ENCODE measurements at regions not wholly inside any gene's neighbourhood (a gene's known extent, or its start where the extent isn't known, plus 50 kb on each side); places are given as distances from the start of the nearest gene placed in this dataset.

GRCh38 chr4:138598226-138598625 is 356.1 kb upstream of the SLC7A11 start:
- peaks cover 3% of the 10 kb centered on the region for H3K36me3 Mint-ChIP-seq (ENCODE audit: low read depth)
- no peaks in the 10 kb centered on the region for H3K4me1 Mint-ChIP-seq
- H3K4me3 Mint-ChIP-seq: no peak overlapping the region
- H3K27ac Mint-ChIP-seq (ENCODE audit: unreplicated experiment): no peak overlapping the region
- DNase-seq (ENCODE audit: low read depth, low spot score): no peak
- no peak for TF ChIP-seq CTCF (conservative IDR thresholded peaks at IDR 0.05)
- H3K27me3 Mint-ChIP-seq (ENCODE audit: low read depth): no peaks in the 10 kb centered on the region
- peaks cover 5% of the 10 kb centered on the region for H3K9me3 Mint-ChIP-seq

DNA sequence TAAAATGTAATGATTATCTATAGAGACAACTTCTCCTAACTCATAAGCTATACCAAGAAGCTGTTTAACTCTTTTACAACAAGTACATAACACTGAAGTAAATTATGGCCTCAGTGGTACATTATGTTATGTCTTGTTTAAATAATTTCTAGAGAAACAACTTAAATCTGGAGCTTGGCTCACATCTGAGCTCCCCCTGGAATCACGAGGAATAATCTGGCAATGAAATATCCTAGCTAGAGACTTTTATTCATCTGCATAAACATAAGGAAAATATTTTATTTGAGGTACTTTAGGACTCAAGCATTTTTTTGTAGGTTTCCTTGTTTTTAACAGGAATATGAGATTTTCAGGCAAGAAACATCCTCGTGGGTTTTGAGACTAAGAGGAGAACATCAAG is 354.7 kb upstream of the SLC7A11 start:
- TF ChIP-seq CTCF (conservative IDR thresholded peaks at IDR 0.05): no peak
- no peak for DNase-seq (ENCODE audit: low read depth, low spot score)

GRCh38 chr4:138595731-138596460 is 353.7 kb upstream of the SLC7A11 start:
- peaks cover 3% of the 10 kb centered on the region for H3K36me3 Mint-ChIP-seq (ENCODE audit: low read depth)
- H3K27me3 Mint-ChIP-seq (ENCODE audit: low read depth): no peaks in the 10 kb centered on the region
- peaks cover 11% of the 10 kb centered on the region for H3K4me1 Mint-ChIP-seq
- H3K27ac Mint-ChIP-seq (ENCODE audit: unreplicated experiment): no peak overlapping the region
- H3K9me3 Mint-ChIP-seq: peaks cover 3% of the 10 kb centered on the region
- no peak for DNase-seq (ENCODE audit: low read depth, low spot score)
- TF ChIP-seq CTCF (conservative IDR thresholded peaks at IDR 0.05): no peak
- no peak overlapping the region for H3K4me3 Mint-ChIP-seq

More for the DNA sequence above, 354.7 kb upstream of the SLC7A11 start:
- Mint-ChIP-seq H3K4me1 (peaks cover 11% of the 10 kb centered on the region), H3K27ac (ENCODE audit: unreplicated experiment) (no peak overlapping the region), H3K27me3 (ENCODE audit: low read depth) (no peaks in the 10 kb centered on the region), H3K36me3 (ENCODE audit: low read depth) (peaks cover 3% of the 10 kb centered on the region), H3K4me3 (no peak overlapping the region), H3K9me3 (peaks cover 5% of the 10 kb centered on the region)

GRCh38 chr4:138595171-138595570 is 353.0 kb upstream of the SLC7A11 start:
- peaks cover 2% of the 10 kb centered on the region for H3K9me3 Mint-ChIP-seq
- H3K27me3 Mint-ChIP-seq (ENCODE audit: low read depth): no peaks in the 10 kb centered on the region
- H3K4me3 Mint-ChIP-seq: no peak overlapping the region
- TF ChIP-seq CTCF (conservative IDR thresholded peaks at IDR 0.05): no peak
- no peak overlapping the region for H3K27ac Mint-ChIP-seq (ENCODE audit: unreplicated experiment)
- H3K4me1 Mint-ChIP-seq: peaks cover 11% of the 10 kb centered on the region
- peaks cover 3% of the 10 kb centered on the region for H3K36me3 Mint-ChIP-seq (ENCODE audit: low read depth)
- no peak for DNase-seq (ENCODE audit: low read depth, low spot score)

GRCh38 chr4:138592796-138593195 is 350.6 kb upstream of the SLC7A11 start:
- no peak overlapping the region for H3K27ac Mint-ChIP-seq (ENCODE audit: unreplicated experiment)
- TF ChIP-seq CTCF (conservative IDR thresholded peaks at IDR 0.05): no peak
- H3K4me1 Mint-ChIP-seq: peaks cover 11% of the 10 kb centered on the region
- H3K36me3 Mint-ChIP-seq (ENCODE audit: low read depth): no peaks in the 10 kb centered on the region
- no peak overlapping the region for H3K4me3 Mint-ChIP-seq
- H3K9me3 Mint-ChIP-seq: no peaks in the 10 kb centered on the region
- H3K27me3 Mint-ChIP-seq (ENCODE audit: low read depth): no peaks in the 10 kb centered on the region
- DNase-seq (ENCODE audit: low read depth, low spot score): no peak

All from neural crest cell (in vitro differentiated cells).